ENCODE measurements at regions not wholly inside any gene's neighbourhood (a gene's known extent, or its start where the extent isn't known, plus 50 kb on each side); places are given as distances from the start of the nearest gene placed in this dataset.

DNA sequence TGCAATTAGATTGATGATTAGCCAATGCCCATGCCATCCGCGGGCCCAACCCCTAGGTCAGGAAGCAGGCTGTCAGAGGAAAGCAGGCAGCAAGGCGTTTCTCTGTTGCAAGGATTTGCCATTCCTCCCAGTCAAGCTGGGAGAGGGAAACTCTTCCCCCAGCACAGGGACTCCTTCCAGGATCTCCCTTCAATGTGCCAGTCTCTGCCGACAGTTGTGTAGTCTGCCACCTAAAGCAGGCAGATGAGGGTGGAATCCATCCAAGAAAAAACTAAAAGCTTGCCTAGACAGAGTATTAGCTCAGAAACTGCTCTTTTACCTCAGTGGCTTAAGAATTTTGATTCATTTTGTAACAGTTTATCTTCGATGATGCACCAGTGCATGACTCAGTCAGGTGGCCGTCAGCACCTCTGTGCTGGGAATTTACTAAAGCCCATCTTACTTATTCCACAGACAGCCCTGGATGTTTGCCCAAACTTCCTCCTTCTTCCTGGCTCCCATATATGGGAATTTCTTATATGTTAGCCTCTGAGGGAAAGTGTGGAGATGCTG, 501.5 kb upstream of the THBS1 start:
- BruUV-seq (replicated peaks) = no TSS peak
- Histone ChIP-seq H3K27ac (ENCODE audit: extremely low read length, insufficient read depth, low read length) (no peak overlapping the region), H3K4me2 (ENCODE audit: low read depth, low read length) (no peak overlapping the region), H3K79me2 (ENCODE audit: insufficient read depth, low read length) (no peaks in the 10 kb centered on the region), H3K4me1 (ENCODE audit: insufficient read depth, low read length) (no peaks in the 10 kb centered on the region), H2AFZ (ENCODE audit: low read length) (no peak overlapping the region), H3K4me3 (replicated peaks in 1 of 3; ENCODE audit: insufficient read depth in 1 of 3, low read depth in 2 of 3, low read length in 3 of 3) (no peak overlapping the region), H3K9me3 (ENCODE audit: low read length) (no peaks in the 10 kb centered on the region), H4K20me1 (ENCODE audit: insufficient read depth, low read length) (no peaks in the 10 kb centered on the region), H3K36me3 (replicated peaks in 1 of 2; ENCODE audit: control insufficient read depth in 1 of 2, insufficient read depth in 2 of 2, low read length in 2 of 2) (no peaks in the 10 kb centered on the region), H3K9ac (ENCODE audit: insufficient read depth, low read depth, low read length) (no peak overlapping the region), H3K27me3 (ENCODE audit: control insufficient read depth in 1 of 2, insufficient read depth in 2 of 2, low read length in 2 of 2) (no peaks in the 10 kb centered on the region; a peak in 1 of 5 replicates)
- POLR2A ChIA-PET = no interaction called here
- no peak for ATAC-seq
- intact Hi-C loops (cut with micrococcal nuclease; ENCODE audit: unreplicated experiment) = no loop called here
- TF ChIP-seq MATR3 (CRISPR knock-in tag; IDR thresholded peaks at IDR 0.05) = no peak
- 41% methylated on average over 6 of the region's 6 CpGs for WGBS (ENCODE audit: low lambda C conversion rate)
- in situ Hi-C loops (cut with HindIII; ENCODE audit: extremely low pct_ligation_motif_present, low pct_unique_long_range_greater_than_20kb) = no loop called here
- CTCF ChIA-PET (ENCODE audit: low intra/inter-chr PET ratio, low total read pairs) = no interaction called here
- no peak for FAIRE-seq
- DNase-seq (ENCODE audit: low spot score) = no peak

DNA sequence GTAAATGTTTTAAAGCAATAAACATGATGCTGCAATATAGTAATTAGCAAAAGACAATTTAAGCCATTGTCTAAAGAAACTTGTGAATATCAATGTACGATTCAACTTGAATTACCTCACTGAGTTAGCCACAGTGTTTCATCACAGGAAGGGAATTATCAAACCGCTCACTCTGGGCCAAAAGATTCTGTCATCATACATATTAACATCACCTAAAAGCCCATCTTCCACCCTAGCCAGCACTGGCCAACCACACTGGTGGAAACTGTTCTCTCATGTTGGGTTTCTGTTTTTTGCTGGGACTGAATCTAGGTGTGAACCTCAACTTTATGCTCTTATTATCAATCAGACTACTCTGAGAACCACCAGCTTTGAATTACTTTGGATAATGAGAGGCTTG, 497.7 kb upstream of the THBS1 start:
- Histone ChIP-seq H3K27me3 (ENCODE audit: control insufficient read depth in 1 of 2, insufficient read depth in 2 of 2, low read length in 2 of 2) (no peaks in the 10 kb centered on the region), H3K4me2 (ENCODE audit: low read depth, low read length) (no peak overlapping the region), H3K79me2 (ENCODE audit: insufficient read depth, low read length) (no peaks in the 10 kb centered on the region), H4K20me1 (ENCODE audit: insufficient read depth, low read length) (no peaks in the 10 kb centered on the region), H3K36me3 (replicated peaks in 1 of 2; ENCODE audit: control insufficient read depth in 1 of 2, insufficient read depth in 2 of 2, low read length in 2 of 2) (no peaks in the 10 kb centered on the region), H2AFZ (ENCODE audit: low read length) (no peak overlapping the region), H3K9ac (ENCODE audit: insufficient read depth, low read depth, low read length) (no peak overlapping the region), H3K4me1 (ENCODE audit: insufficient read depth, low read length) (peaks cover 7% of the 10 kb centered on the region; the same call in 1 of the 2 replicates), H3K9me3 (ENCODE audit: low read length) (no peaks in the 10 kb centered on the region), H3K27ac (ENCODE audit: extremely low read length, insufficient read depth, low read length) (no peak overlapping the region), H3K4me3 (replicated peaks in 1 of 3; ENCODE audit: insufficient read depth in 1 of 3, low read depth in 2 of 3, low read length in 3 of 3) (no peak overlapping the region)
- in situ Hi-C loops (cut with HindIII; ENCODE audit: extremely low pct_ligation_motif_present, low pct_unique_long_range_greater_than_20kb) (no loop called here), intact Hi-C loops (cut with micrococcal nuclease; ENCODE audit: unreplicated experiment) (no loop called here)
- ATAC-seq (no peak), DNase-seq (ENCODE audit: low spot score) (no peak), FAIRE-seq (no peak)
- 9% methylated on average over 2 of the region's 2 CpGs for WGBS (ENCODE audit: low lambda C conversion rate)
- no peak for TF ChIP-seq ZNF652 (CRISPR knock-in tag; IDR thresholded peaks at IDR 0.05; ENCODE audit: borderline replicate concordance, low read depth)
- no peak for TF ChIP-seq MED13 (CRISPR knock-in tag; IDR thresholded peaks at IDR 0.05)
- TF ChIP-seq ZC3H4 (CRISPR knock-in tag; IDR thresholded peaks at IDR 0.05; ENCODE audit: borderline replicate concordance) = no peak
- TF ChIP-seq ETV5 (CRISPR knock-in tag; IDR thresholded peaks at IDR 0.05; ENCODE audit: borderline replicate concordance) = no peak
- CTCF ChIA-PET (ENCODE audit: low intra/inter-chr PET ratio, low total read pairs) = no interaction called here
- POLR2A ChIA-PET = no interaction called here
- no TSS peak for BruUV-seq (replicated peaks)
